OCI-LY1 (cell line): ENCODE measurements at regions not wholly inside any gene's neighbourhood (a gene's known extent, or its start where the extent isn't known, plus 50 kb on each side); places are given as distances from the start of the nearest gene placed in this dataset.

Source experiments
- H2AFZ ChIP-seq: fragments of 200-600 bp; sonication (generic), shearing (Covaris generic); 2 replicates; pipeline ENCODE4 v1.6.0; 2014; ENCODE audit warnings: antibody characterized with exemption, mild to moderate bottlenecking, low read length
- H3F3A ChIP-seq: fragments of 200-600 bp; sonication (generic), shearing (Covaris generic); 2 replicates; pipeline ENCODE4 v1.6.0; 2014; ENCODE audit warnings: mild to moderate bottlenecking, antibody characterized with exemption, low read length, moderate library complexity; ENCODE audit not compliant: insufficient read depth
- H3K27ac ChIP-seq: fragments of 200-600 bp; sonication (generic); 2 replicates; pipeline ENCODE4 v1.5.1; 2014; ENCODE audit warnings: low read length, mixed run types, mild to moderate bottlenecking, low read depth; ENCODE audit not compliant: poor library complexity, severe bottlenecking
- H3K27me3 ChIP-seq: fragments of 200-600 bp; sonication (generic); 2 replicates; pipeline ENCODE4 v1.6.0; 2014; ENCODE audit warnings: antibody characterized with exemption, mild to moderate bottlenecking, low read length, moderate library complexity; ENCODE audit not compliant: insufficient read depth
- H3K36me3 ChIP-seq: fragments of 200-600 bp; sonication (generic); 2 replicates; pipeline ENCODE4 v1.6.1; 2014; ENCODE audit warnings: mild to moderate bottlenecking, antibody characterized with exemption, low read length, moderate library complexity, mixed read lengths; ENCODE audit not compliant: insufficient read depth
- H3K4me1 ChIP-seq: fragments of 200-600 bp; sonication (generic); 2 replicates; pipeline ENCODE4 v1.5.1; 2014; ENCODE audit warnings: mild to moderate bottlenecking, low read length, moderate library complexity; ENCODE audit not compliant: insufficient read depth, severe bottlenecking
- H3K4me2 ChIP-seq: fragments of 200-600 bp; sonication (generic), shearing (Covaris generic); 2 replicates; pipeline ENCODE4 v1.6.1; 2014; ENCODE audit warnings: low read length
- H3K4me3 ChIP-seq: fragments of 200-600 bp; sonication (generic); 2 replicates; pipeline ENCODE4 v1.5.1; 2014; ENCODE audit warnings: low read length, low read depth, mild to moderate bottlenecking, mixed read lengths; ENCODE audit not compliant: poor library complexity, severe bottlenecking
- H3K79me2 ChIP-seq: fragments of 200-600 bp; shearing (Covaris generic); 2 replicates; pipeline ENCODE4 v1.6.1; 2016; ENCODE audit warnings: mixed run types, low read length, mixed read lengths; ENCODE audit not compliant: insufficient read depth
- H3K9ac ChIP-seq: fragments of 200-600 bp; sonication (generic), shearing (Covaris generic); 2 replicates; pipeline ENCODE4 v1.6.1; 2014; ENCODE audit warnings: mild to moderate bottlenecking, low read length, mixed read lengths
- H3K9me2 ChIP-seq: fragments of 200-600 bp; sonication (generic), shearing (Covaris generic); 2 replicates; pipeline ENCODE4 v1.6.1; 2014; ENCODE audit warnings: low read depth, mild to moderate bottlenecking, low read length, mixed read lengths
- H3K9me3 ChIP-seq: fragments of 200-600 bp; shearing (Covaris generic); 2 replicates; pipeline ENCODE4 v1.6.1; 2014; ENCODE audit warnings: low read length, mixed read lengths
- H4K20me1 ChIP-seq: fragments of 200-600 bp; sonication (generic), shearing (Covaris generic); 2 replicates; pipeline ENCODE4 v1.6.0; 2016; ENCODE audit warnings: mild to moderate bottlenecking, low read length; ENCODE audit not compliant: insufficient read depth
- EZH2 ChIP-seq: fragments of 200-600 bp; sonication (generic), shearing (Covaris generic); IDR thresholded peaks from 2 replicates; pipeline ENCODE4 v1.8.0; 2017; ENCODE audit warnings: borderline replicate concordance, mixed run types, mild to moderate bottlenecking, antibody characterized with exemption, low read length, moderate library complexity, mixed read lengths
- TF ChIP-seq, protein P1 (sequence below): fragments of 200-600 bp; sonication (generic), shearing (Covaris generic); IDR thresholded peaks from 2 replicates; pipeline ENCODE4 v1.5.1; 2017; ENCODE audit warnings: mild to moderate bottlenecking, antibody characterized with exemption, low read length, moderate library complexity, mixed read lengths

- Histone ChIP-seq H3K27me3 (no peaks in the 10 kb centered on the region), H3K9me2 (no peaks in the 10 kb centered on the region), H3K9ac (no peak overlapping the region), H3F3A (no peaks in the 10 kb centered on the region), H2AFZ (no peak overlapping the region), H3K9me3 (no peaks in the 10 kb centered on the region), H3K4me2 (no peak overlapping the region), H3K4me1 (no peaks in the 10 kb centered on the region), H4K20me1 (no peaks in the 10 kb centered on the region), H3K27ac (no peak overlapping the region), H3K4me3 (no peak overlapping the region), H3K79me2 (no peaks in the 10 kb centered on the region), H3K36me3 (no peaks in the 10 kb centered on the region)
- TF ChIP-seq EZH2 = no peak
- TF ChIP-seq, protein P1, sequence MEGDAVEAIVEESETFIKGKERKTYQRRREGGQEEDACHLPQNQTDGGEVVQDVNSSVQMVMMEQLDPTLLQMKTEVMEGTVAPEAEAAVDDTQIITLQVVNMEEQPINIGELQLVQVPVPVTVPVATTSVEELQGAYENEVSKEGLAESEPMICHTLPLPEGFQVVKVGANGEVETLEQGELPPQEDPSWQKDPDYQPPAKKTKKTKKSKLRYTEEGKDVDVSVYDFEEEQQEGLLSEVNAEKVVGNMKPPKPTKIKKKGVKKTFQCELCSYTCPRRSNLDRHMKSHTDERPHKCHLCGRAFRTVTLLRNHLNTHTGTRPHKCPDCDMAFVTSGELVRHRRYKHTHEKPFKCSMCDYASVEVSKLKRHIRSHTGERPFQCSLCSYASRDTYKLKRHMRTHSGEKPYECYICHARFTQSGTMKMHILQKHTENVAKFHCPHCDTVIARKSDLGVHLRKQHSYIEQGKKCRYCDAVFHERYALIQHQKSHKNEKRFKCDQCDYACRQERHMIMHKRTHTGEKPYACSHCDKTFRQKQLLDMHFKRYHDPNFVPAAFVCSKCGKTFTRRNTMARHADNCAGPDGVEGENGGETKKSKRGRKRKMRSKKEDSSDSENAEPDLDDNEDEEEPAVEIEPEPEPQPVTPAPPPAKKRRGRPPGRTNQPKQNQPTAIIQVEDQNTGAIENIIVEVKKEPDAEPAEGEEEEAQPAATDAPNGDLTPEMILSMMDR = no peak
Observed at GRCh38 chr3:24678021-24678420, 183.4 kb upstream of the THRB start.

DNA sequence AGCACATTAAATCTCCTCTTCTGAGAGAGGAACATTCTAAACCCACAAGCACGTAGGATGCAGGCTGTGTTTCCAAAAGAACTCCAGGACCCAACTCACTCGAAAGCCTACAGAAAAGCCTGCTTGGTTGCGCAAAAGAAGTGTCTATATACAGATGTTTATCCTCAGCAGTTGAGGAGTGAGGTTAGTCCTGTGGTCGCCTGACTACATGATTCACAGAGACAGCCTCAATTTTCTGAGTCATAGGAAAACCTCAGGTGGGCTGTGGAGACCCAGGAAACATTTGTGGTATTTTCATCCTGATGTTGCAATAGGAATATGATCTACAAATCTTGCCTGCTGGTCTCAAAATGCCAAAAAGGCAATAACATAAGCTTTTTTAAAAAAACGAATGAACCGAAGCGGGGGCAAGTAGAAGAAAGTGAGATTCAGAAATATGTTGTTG lies 183.8 kb upstream of the THRB start:
- H3K4me2 ChIP-seq = no peak overlapping the region
- H3K9ac ChIP-seq = no peak overlapping the region
- no peak overlapping the region for H3K27ac ChIP-seq
- TF ChIP-seq EZH2 = no peak
- TF ChIP-seq, protein P1 = no peak
- H3K27me3 ChIP-seq = no peaks in the 10 kb centered on the region
- H4K20me1 ChIP-seq = no peaks in the 10 kb centered on the region
- H3K79me2 ChIP-seq = no peaks in the 10 kb centered on the region
- no peak overlapping the region for H2AFZ ChIP-seq
- H3F3A ChIP-seq = no peaks in the 10 kb centered on the region
- H3K4me3 ChIP-seq = no peak overlapping the region
- H3K9me2 ChIP-seq = no peaks in the 10 kb centered on the region
- H3K4me1 ChIP-seq = no peaks in the 10 kb centered on the region
- H3K36me3 ChIP-seq = no peaks in the 10 kb centered on the region
- H3K9me3 ChIP-seq = no peaks in the 10 kb centered on the region

DNA sequence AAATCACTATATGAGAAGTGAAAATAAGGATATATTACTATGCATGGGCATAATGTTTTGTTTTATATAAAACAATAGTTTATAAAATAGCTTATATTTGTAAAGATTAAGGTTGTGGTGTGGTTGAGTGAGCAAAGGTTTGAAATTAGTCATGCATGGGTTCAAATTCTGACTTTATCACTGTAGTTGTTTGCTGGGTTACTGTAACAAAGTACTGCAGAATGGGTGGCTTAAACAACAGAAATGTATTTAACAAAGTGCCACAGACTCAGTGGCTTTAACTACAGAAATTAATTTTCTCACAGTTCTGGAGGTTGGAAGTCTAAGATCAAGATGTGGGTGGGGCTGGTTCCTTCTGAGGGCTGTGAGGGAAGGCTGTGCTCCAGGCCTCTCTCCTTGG lies 184.8 kb upstream of the THRB start:
- Histone ChIP-seq H3F3A (no peaks in the 10 kb centered on the region), H3K9ac (no peak overlapping the region)
- TF ChIP-seq, protein P1 = no peak
- TF ChIP-seq EZH2 = no peak

More for the DNA sequence above, 184.8 kb upstream of the THRB start:
- no peaks in the 10 kb centered on the region for H3K79me2 ChIP-seq
- H4K20me1 ChIP-seq = no peaks in the 10 kb centered on the region
- H3K4me2 ChIP-seq = no peak overlapping the region
- H2AFZ ChIP-seq = no peak overlapping the region
- no peak overlapping the region for H3K4me3 ChIP-seq
- H3K9me3 ChIP-seq = no peaks in the 10 kb centered on the region
- no peaks in the 10 kb centered on the region for H3K36me3 ChIP-seq
- no peak overlapping the region for H3K27ac ChIP-seq
- H3K4me1 ChIP-seq = no peaks in the 10 kb centered on the region
- H3K27me3 ChIP-seq = no peaks in the 10 kb centered on the region
- H3K9me2 ChIP-seq = no peaks in the 10 kb centered on the region
